GM23248 (cell line): ENCODE measurements at regions not wholly inside any gene's neighbourhood (a gene's known extent, or its start where the extent isn't known, plus 50 kb on each side); places are given as distances from the start of the nearest gene placed in this dataset.
A peak's percentile ranks its signal among the peaks of the same experiment; 100 is the strongest.

Experiments
- DNase-seq: peaks from one replicate; pipeline ENCODE4 v3.0.0-alpha.2; 2015
- H2AFZ ChIP-seq: fragments of 200-600 bp; sonication (generic); 2 replicates; pipeline ENCODE4 v1.6.1; 2016; ENCODE audit warnings: antibody characterized with exemption
- H3F3A ChIP-seq: fragments of 200-600 bp; sonication (generic); 2 replicates; pipeline ENCODE4 v1.6.1; 2016; ENCODE audit warnings: mild to moderate bottlenecking, antibody characterized with exemption, mixed run types; ENCODE audit not compliant: insufficient read depth
- H3K27ac ChIP-seq: fragments of 200-600 bp; sonication (generic); 2 replicates; pipeline ENCODE4 v1.5.1; 2016; ENCODE audit warnings: mild to moderate bottlenecking
- H3K27me3 ChIP-seq: fragments of 200-600 bp; sonication (generic); replicated peaks from 2 replicates; pipeline ENCODE4 v1.6.1; 2016; ENCODE audit warnings: mild to moderate bottlenecking; ENCODE audit not compliant: insufficient read depth
- H3K36me3 ChIP-seq: fragments of 200-600 bp; sonication (generic); 2 replicates; pipeline ENCODE4 v1.6.1; 2016; ENCODE audit warnings: low read depth, mild to moderate bottlenecking
- H3K4me1 ChIP-seq: fragments of 200-600 bp; sonication (generic); 2 replicates; pipeline ENCODE4 v1.6.1; 2016; ENCODE audit warnings: mild to moderate bottlenecking; ENCODE audit not compliant: insufficient read depth
- H3K4me2 ChIP-seq: fragments of 200-600 bp; sonication (generic); one replicate; pipeline ENCODE4 v1.6.1; 2016; ENCODE audit warnings: mild to moderate bottlenecking; ENCODE audit not compliant: unreplicated experiment
- H3K4me3 ChIP-seq: fragments of 200-600 bp; sonication (generic); 2 replicates; pipeline ENCODE4 v1.5.1; 2016; ENCODE audit warnings: mild to moderate bottlenecking
- H3K79me2 ChIP-seq: fragments of 200-600 bp; sonication (generic); 2 replicates; pipeline ENCODE4 v1.6.1; 2016; ENCODE audit warnings: mild to moderate bottlenecking; ENCODE audit not compliant: insufficient read depth
- H3K9ac ChIP-seq: fragments of 200-600 bp; sonication (generic); 2 replicates; pipeline ENCODE4 v1.6.1; 2016; ENCODE audit warnings: mild to moderate bottlenecking
- H3K9me2 ChIP-seq: fragments of 200-600 bp; sonication (generic); 2 replicates; pipeline ENCODE4 v1.6.1; 2016; ENCODE audit warnings: mixed run types, mild to moderate bottlenecking, moderate library complexity; ENCODE audit not compliant: insufficient read depth
- H3K9me3 ChIP-seq: fragments of 200-600 bp; sonication (generic); one replicate; pipeline ENCODE4 v1.6.1; 2017; ENCODE audit warnings: low read depth
- H4K20me1 ChIP-seq: fragments of 200-600 bp; sonication (generic); 2 replicates; pipeline ENCODE4 v1.6.0; 2016; ENCODE audit not compliant: insufficient read depth
- EZH2 ChIP-seq: fragments of 200-600 bp; sonication (generic); IDR thresholded peaks from 2 replicates; pipeline ENCODE4 v1.6.1; 2018; ENCODE audit warnings: antibody characterized with exemption, mild to moderate bottlenecking; ENCODE audit not compliant: insufficient read depth, poor library complexity, severe bottlenecking
- EZH2phosphoT487 ChIP-seq: fragments of 200-600 bp; sonication (generic); IDR thresholded peaks from 2 replicates; pipeline ENCODE4 v1.6.1; 2018; ENCODE audit warnings: antibody characterized with exemption, moderate library complexity, mild to moderate bottlenecking, low read depth; ENCODE audit not compliant: insufficient read depth
- WGBS, 2 experiments: methylation state at CpG; one replicate each; pipeline ENCODE4 v1.1.6; 2015 to 2017; ENCODE audit warnings: low lambda C conversion rate in 2 of 2, low coverage in 1 of 2; ENCODE audit errors: missing lambda C conversion rate in 2 of 2; 5-methylcytosine and 5-hydroxymethylcytosine counted together
- in situ Hi-C: fragments of 300-500 bp; cut with MboI; formaldehyde crosslinking; loops from 2 replicates; pipeline ENCODE4 v1.15.0; 2020

DNA sequence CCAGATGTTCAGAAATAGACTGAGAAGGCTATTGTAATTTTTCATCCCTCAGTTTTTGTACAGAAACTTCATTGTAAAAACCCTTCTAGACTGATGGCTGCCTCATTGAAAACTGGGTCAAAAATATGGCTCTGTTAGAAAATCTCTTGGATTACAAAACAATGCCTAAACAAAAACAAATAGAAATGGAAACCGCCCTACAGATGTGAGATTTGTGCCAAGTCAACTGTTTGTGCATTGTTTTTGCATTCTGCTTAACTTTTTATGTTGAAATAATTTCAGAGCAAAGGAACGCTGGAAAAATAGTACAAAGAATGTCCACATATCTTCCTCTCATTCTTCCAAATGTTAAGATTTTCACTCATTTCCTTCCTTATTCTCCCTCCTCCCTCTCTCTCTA, 425.1 kb downstream of the FOXA2 start:
- no peaks in the 10 kb centered on the region for H3K9me2 ChIP-seq
- no peak for DNase-seq
- no peaks in the 10 kb centered on the region for H3F3A ChIP-seq
- no peak overlapping the region for H3K9ac ChIP-seq
- no peaks in the 10 kb centered on the region for H3K27me3 ChIP-seq
- H3K4me1 ChIP-seq: no peaks in the 10 kb centered on the region
- no peak overlapping the region for H3K27ac ChIP-seq
- H3K36me3 ChIP-seq: no peaks in the 10 kb centered on the region
- H4K20me1 ChIP-seq: no peaks in the 10 kb centered on the region
- TF ChIP-seq EZH2phosphoT487: no peak
- TF ChIP-seq EZH2: no peak
- no peaks in the 10 kb centered on the region for H3K79me2 ChIP-seq
- WGBS, 2 experiments: 1 to 2% methylated on average over 2 of the region's 2 CpGs
- H3K4me2 ChIP-seq: no peak overlapping the region
- no peak overlapping the region for H3K4me3 ChIP-seq
- in situ Hi-C loops: no loop called here
- no peaks in the 10 kb centered on the region for H3K9me3 ChIP-seq
- no peak overlapping the region for H2AFZ ChIP-seq

GRCh38 chr20:22127587-22127986, 422.1 kb downstream of the PAX1 start:
- no peak for TF ChIP-seq EZH2phosphoT487
- TF ChIP-seq EZH2: no peak
- Histone ChIP-seq H3K27ac (no peak overlapping the region), H3K27me3 (no peaks in the 10 kb centered on the region), H3K36me3 (no peaks in the 10 kb centered on the region), H3K9me2 (no peaks in the 10 kb centered on the region), H3K4me2 (no peak overlapping the region), H3K4me3 (no peak overlapping the region), H3K79me2 (no peaks in the 10 kb centered on the region), H3K9ac (no peak overlapping the region), H3K4me1 (no peaks in the 10 kb centered on the region), H2AFZ (no peak overlapping the region), H3F3A (no peaks in the 10 kb centered on the region), H3K9me3 (no peaks in the 10 kb centered on the region), H4K20me1 (no peaks in the 10 kb centered on the region)
- in situ Hi-C loops: no loop called here
- DNase-seq: no peak

GRCh38 chr20:22106308-22106938, 401.0 kb downstream of the PAX1 start:
- Histone ChIP-seq H4K20me1 (no peaks in the 10 kb centered on the region), H3K4me2 (no peak overlapping the region), H3K27ac (no peak overlapping the region), H3F3A (no peaks in the 10 kb centered on the region), H3K9me3 (no peaks in the 10 kb centered on the region), H3K79me2 (no peaks in the 10 kb centered on the region), H3K9me2 (no peaks in the 10 kb centered on the region), H2AFZ (no peak overlapping the region), H3K36me3 (no peaks in the 10 kb centered on the region), H3K27me3 (no peaks in the 10 kb centered on the region), H3K9ac (no peak overlapping the region), H3K4me1 (no peaks in the 10 kb centered on the region), H3K4me3 (no peak overlapping the region)
- peak; percentile 61 for DNase-seq
- TF ChIP-seq EZH2 (no peak), EZH2phosphoT487 (no peak)
- WGBS, 2 experiments: 63 to 68% methylated on average over 3 of the region's 3 CpGs
- in situ Hi-C loops: loop anchor here (25.0 kb wide), 1 partner anchor 394 kb away; the partner anchor contains the start of gene PAX1

- no peaks in the 10 kb centered on the region for H3F3A ChIP-seq
- H3K27ac ChIP-seq: no peak overlapping the region
- in situ Hi-C loops: loop anchor here (25.0 kb wide), 1 partner anchor 389 kb away; the partner anchor contains the start of gene PAX1
- H3K9me3 ChIP-seq: no peaks in the 10 kb centered on the region
- no peaks in the 10 kb centered on the region for H3K36me3 ChIP-seq
- H3K9ac ChIP-seq: no peak overlapping the region
- no peaks in the 10 kb centered on the region for H3K27me3 ChIP-seq
- H3K4me2 ChIP-seq: no peak overlapping the region
- H3K4me3 ChIP-seq: no peak overlapping the region
- no peaks in the 10 kb centered on the region for H3K4me1 ChIP-seq
- no peaks in the 10 kb centered on the region for H4K20me1 ChIP-seq
- no peak overlapping the region for H2AFZ ChIP-seq
- WGBS, 2 experiments: 26 to 35% methylated on average over 3 of the region's 3 CpGs
- H3K79me2 ChIP-seq: no peaks in the 10 kb centered on the region
- no peaks in the 10 kb centered on the region for H3K9me2 ChIP-seq
- TF ChIP-seq EZH2 (no peak), EZH2phosphoT487 (no peak)
- DNase-seq: no peak
These were observed 396.1 kb downstream of the PAX1 start for GRCh38 chr20:22101606-22102005.

DNA sequence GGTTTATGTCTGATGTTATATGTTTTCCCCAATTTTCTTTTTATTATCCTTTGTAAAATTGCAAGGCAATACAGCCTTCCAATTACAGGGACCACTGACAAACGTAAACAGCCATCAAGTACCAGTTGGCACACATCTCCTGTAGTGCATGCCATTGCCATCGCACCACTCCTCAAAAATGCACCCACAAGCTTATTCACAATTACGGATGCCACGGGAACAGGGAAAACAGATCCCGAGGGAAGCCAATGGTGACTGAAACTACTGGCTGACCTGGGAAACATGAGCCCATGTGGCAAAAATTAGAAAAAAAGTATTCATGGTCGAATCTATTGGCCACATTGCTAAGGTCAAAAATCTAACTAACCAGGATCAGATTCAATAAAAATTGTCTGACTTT, 395.2 kb downstream of the PAX1 start:
- DNase-seq: peak; percentile 1
- in situ Hi-C loops: loop anchor here (25.0 kb wide), 1 partner anchor 388 kb away; the partner anchor contains the start of gene PAX1
- H4K20me1 ChIP-seq: no peaks in the 10 kb centered on the region

More for the DNA sequence above, 395.2 kb downstream of the PAX1 start:
- Histone ChIP-seq H3K27ac (no peak overlapping the region), H3K4me1 (no peaks in the 10 kb centered on the region), H3K4me2 (no peak overlapping the region), H2AFZ (no peak overlapping the region), H3K27me3 (no peaks in the 10 kb centered on the region), H3K9me2 (no peaks in the 10 kb centered on the region), H3K9ac (no peak overlapping the region), H3F3A (no peaks in the 10 kb centered on the region), H3K36me3 (no peaks in the 10 kb centered on the region), H3K9me3 (no peaks in the 10 kb centered on the region), H3K4me3 (no peak overlapping the region), H3K79me2 (no peaks in the 10 kb centered on the region)
- WGBS, 2 experiments: 8 to 15% methylated on average over 6 of the region's 6 CpGs
- TF ChIP-seq EZH2phosphoT487 (no peak), EZH2 (no peak)
